RWPE2 (cell line): ENCODE measurements at regions not wholly inside any gene's neighbourhood (a gene's known extent, or its start where the extent isn't known, plus 50 kb on each side); places are given as distances from the start of the nearest gene placed in this dataset.

Experiments used
- ATAC-seq: fragments of 200-7000 bp; cut with Tn5 transposase; 3 replicates; pipeline ENCODE4 v1.9.1; 2021; ENCODE audit warnings: low read depth
- DNase-seq: peaks from one replicate; pipeline ENCODE4 v3.0.0-alpha.2; 2020; ENCODE audit warnings: low spot score
- H3K27ac ChIP-seq: fragments of 450-650 bp; 2 replicates; pipeline ENCODE4 v1.5.1; 2017; ENCODE audit warnings: mild to moderate bottlenecking; ENCODE audit not compliant: poor library complexity, severe bottlenecking
- H3K27me3 ChIP-seq: fragments of 250-450 bp; sonication (Bioruptor Pico); 2 replicates; pipeline ENCODE4 v1.5.1; 2021; ENCODE audit warnings: mild to moderate bottlenecking, moderate library complexity; ENCODE audit not compliant: insufficient read depth, poor library complexity, severe bottlenecking
- H3K36me3 ChIP-seq: fragments of 250-450 bp; sonication (Bioruptor Pico); 2 replicates; pipeline ENCODE4 v1.5.1; 2020; ENCODE audit warnings: low read depth, mild to moderate bottlenecking, moderate library complexity
- H3K4me1 ChIP-seq: fragments of 250-450 bp; sonication (Bioruptor Pico); 2 replicates; pipeline ENCODE4 v1.5.1; 2021; ENCODE audit warnings: mild to moderate bottlenecking, moderate library complexity; ENCODE audit not compliant: insufficient read depth, poor library complexity, severe bottlenecking
- H3K4me3 ChIP-seq: fragments of 250-450 bp; sonication (Bioruptor Pico); 2 replicates; pipeline ENCODE4 v1.5.1; 2021; ENCODE audit warnings: mild to moderate bottlenecking, moderate library complexity; ENCODE audit not compliant: severe bottlenecking
- H3K9me3 ChIP-seq: fragments of 250-450 bp; sonication (Bioruptor Pico); 2 replicates; pipeline ENCODE4 v1.5.1; 2021; ENCODE audit warnings: mild to moderate bottlenecking, moderate library complexity; ENCODE audit not compliant: severe bottlenecking
- CTCF ChIP-seq: fragments of 450-650 bp; IDR thresholded peaks from one replicate; pipeline ENCODE4 v1.5.1; 2017; ENCODE audit warnings: mild to moderate bottlenecking, moderate library complexity; ENCODE audit not compliant: poor library complexity, severe bottlenecking

DNA sequence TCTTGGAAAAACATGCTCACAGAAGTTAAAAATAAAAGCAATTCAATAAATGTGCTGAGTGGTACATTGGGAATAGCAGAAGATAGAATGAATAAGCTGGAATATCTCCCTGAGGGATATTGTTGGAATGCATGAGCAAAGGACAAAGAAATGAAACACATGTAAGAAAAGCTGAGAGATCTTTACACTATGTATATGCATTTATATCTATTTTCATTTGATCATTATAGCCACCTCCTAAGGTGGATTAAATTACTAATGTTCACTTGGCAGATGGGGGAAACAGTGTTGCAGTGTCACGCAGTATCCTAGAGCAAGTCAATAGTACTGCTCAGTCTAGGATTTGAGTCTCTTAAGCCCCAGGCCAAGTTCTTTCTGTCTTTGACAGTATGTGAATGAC, 542.0 kb upstream of the MARCKS start:
- DNase-seq, result no peak
- Histone ChIP-seq H3K27ac (no peak overlapping the region), H3K27me3 (no peaks in the 10 kb centered on the region), H3K9me3 (no peaks in the 10 kb centered on the region), H3K4me3 (no peak overlapping the region), H3K4me1 (no peaks in the 10 kb centered on the region), H3K36me3 (no peaks in the 10 kb centered on the region)
- ATAC-seq, result no peak
- no peak for TF ChIP-seq CTCF

DNA sequence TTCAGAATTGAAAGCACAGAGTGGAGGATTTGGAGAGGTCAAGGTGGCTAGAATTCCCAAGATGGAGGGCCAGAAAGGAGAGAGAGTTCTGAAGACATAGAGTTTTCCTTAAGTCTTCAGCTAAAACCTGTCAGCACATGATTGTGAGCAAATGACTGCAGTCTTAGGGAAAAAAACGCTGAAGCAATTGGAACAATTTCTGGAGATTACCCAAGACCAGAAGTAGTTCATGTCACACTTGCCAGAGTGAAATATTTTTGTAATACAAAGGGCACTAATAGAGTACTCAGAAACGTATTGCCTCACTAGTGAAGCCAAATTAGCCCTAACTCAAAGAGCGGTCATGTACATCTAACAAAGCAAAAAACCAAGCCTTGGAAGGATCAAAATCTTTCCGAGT, 541.3 kb upstream of the MARCKS start:
- H3K4me3 ChIP-seq, result no peak overlapping the region
- H3K9me3 ChIP-seq, result no peaks in the 10 kb centered on the region
- no peak for DNase-seq
- no peak overlapping the region for H3K27ac ChIP-seq
- no peak for ATAC-seq
- H3K4me1 ChIP-seq, result no peaks in the 10 kb centered on the region
- no peaks in the 10 kb centered on the region for H3K27me3 ChIP-seq
- H3K36me3 ChIP-seq, result no peaks in the 10 kb centered on the region
- no peak for TF ChIP-seq CTCF

DNA sequence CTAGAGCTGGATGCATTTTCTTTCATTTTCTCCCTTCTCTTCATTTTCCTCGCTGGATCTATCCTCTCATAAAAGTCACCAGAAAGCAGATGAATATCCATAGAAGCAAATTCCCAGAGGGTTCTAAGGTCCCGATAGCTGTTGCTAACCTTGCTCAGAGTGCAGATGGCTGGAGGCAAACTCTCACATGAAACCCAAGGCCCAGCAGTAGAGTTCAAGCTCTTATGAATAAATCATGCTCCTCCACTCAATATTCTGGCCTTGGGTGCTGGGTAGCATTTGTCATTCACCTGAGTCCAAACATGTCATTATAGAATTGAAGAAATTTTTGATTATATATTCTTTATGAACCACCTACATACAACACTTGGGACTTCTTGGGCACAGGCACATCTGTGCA, 539.7 kb upstream of the MARCKS start:
- Histone ChIP-seq H3K4me1 (no peaks in the 10 kb centered on the region), H3K36me3 (no peaks in the 10 kb centered on the region), H3K9me3 (no peaks in the 10 kb centered on the region), H3K4me3 (no peak overlapping the region), H3K27ac (no peak overlapping the region), H3K27me3 (no peaks in the 10 kb centered on the region)
- no peak for ATAC-seq
- DNase-seq, result no peak
- no peak for TF ChIP-seq CTCF

DNA sequence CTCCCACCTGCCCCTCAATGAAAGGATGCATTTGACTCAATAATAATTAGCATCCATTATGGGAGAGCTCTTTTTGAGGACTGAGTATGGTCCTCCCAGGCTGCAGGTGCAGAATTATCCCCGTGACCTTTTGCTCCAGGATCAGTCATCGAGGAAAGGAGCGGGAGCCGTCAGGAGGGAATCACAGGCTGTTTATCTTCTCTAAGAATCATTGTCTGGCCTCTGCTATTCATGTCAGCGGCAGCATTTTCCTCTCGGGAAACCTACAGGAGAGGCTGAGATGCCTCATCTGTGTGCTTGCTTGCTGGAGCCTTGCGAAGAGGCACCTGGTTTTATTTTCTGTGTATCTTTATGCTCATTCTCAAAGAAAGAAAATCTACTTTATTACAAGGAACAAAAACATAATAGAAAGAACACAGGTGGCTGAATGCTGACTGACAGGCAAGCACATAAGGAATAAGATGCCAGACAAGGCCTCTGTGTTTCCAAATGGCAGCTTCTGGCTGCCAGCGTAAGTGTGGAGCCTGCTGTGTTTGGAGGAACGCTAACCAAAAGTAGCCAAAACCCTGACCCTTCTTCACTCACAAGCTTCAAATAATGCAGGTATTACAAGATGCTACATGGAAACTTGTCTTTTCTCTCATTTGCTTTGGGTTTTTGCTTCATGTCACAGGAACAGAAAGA, 539.1 kb upstream of the MARCKS start:
- Histone ChIP-seq H3K4me3 (no peak overlapping the region), H3K27ac (no peak overlapping the region), H3K9me3 (no peaks in the 10 kb centered on the region), H3K4me1 (no peaks in the 10 kb centered on the region), H3K36me3 (no peaks in the 10 kb centered on the region), H3K27me3 (no peaks in the 10 kb centered on the region)
- DNase-seq (no peak), ATAC-seq (no peak)
- TF ChIP-seq CTCF, result no peak

- H3K9me3 ChIP-seq, result no peaks in the 10 kb centered on the region
- no peaks in the 10 kb centered on the region for H3K27me3 ChIP-seq
- ATAC-seq, result no peak
- no peaks in the 10 kb centered on the region for H3K4me1 ChIP-seq
- no peak for DNase-seq
- no peak overlapping the region for H3K27ac ChIP-seq
- no peak overlapping the region for H3K4me3 ChIP-seq
- no peaks in the 10 kb centered on the region for H3K36me3 ChIP-seq
- TF ChIP-seq CTCF, result no peak
Observed at GRCh38 chr6:113318575-113318917, 538.6 kb upstream of the MARCKS start.
